Endodermal cell (in vitro differentiated cells): ENCODE measurements at regions not wholly inside any gene's neighbourhood (a gene's known extent, or its start where the extent isn't known, plus 50 kb on each side); places are given as distances from the start of the nearest gene placed in this dataset.

Source experiments
- DNase-seq: peaks from one replicate; pipeline ENCODE4 v3.0.0-alpha.2; 2017
- H3K27ac ChIP-seq: 2 replicates; pipeline ENCODE4 v1.5.1; 2013; ENCODE audit warnings: mild to moderate bottlenecking, low read depth, low read length, moderate library complexity
- H3K27me3 ChIP-seq: 2 replicates; pipeline ENCODE4 v1.6.1; 2013; ENCODE audit warnings: mild to moderate bottlenecking, low read length, moderate library complexity; ENCODE audit not compliant: insufficient read depth, control insufficient read depth, poor library complexity, severe bottlenecking
- H3K36me3 ChIP-seq: 2 replicates; pipeline ENCODE4 v1.7.0; 2013; ENCODE audit warnings: mild to moderate bottlenecking, low read length, moderate library complexity; ENCODE audit not compliant: control insufficient read depth, insufficient read depth
- H3K4me1 ChIP-seq: one replicate; pipeline ENCODE4 v1.7.0; 2013; ENCODE audit warnings: low read length; ENCODE audit not compliant: control insufficient read depth, insufficient read depth
- H3K4me3 ChIP-seq: 2 replicates; pipeline ENCODE4 v1.5.1; 2013; ENCODE audit warnings: mild to moderate bottlenecking, low read length, moderate library complexity
- H3K9ac ChIP-seq: 2 replicates; pipeline ENCODE4 v1.6.1; 2013; ENCODE audit warnings: mild to moderate bottlenecking, low read length, moderate library complexity; ENCODE audit not compliant: poor library complexity, severe bottlenecking; ENCODE audit errors: extremely low read depth
- H3K9me3 ChIP-seq: 2 replicates; pipeline ENCODE4 v1.6.1; 2013; ENCODE audit warnings: mild to moderate bottlenecking, low read length, moderate library complexity; ENCODE audit not compliant: control insufficient read depth
- H3K27ac Mint-ChIP-seq: 2 replicates; pipeline ENCODE4 v1.8.0; 2020; ENCODE audit warnings: mixed read lengths
- H3K27me3 Mint-ChIP-seq: 2 replicates; pipeline ENCODE4 v1.8.0; 2021; ENCODE audit warnings: mild to moderate bottlenecking, mixed read lengths; ENCODE audit not compliant: insufficient read depth
- H3K36me3 Mint-ChIP-seq: 2 replicates; pipeline ENCODE4 v1.8.0; 2020; ENCODE audit warnings: low read depth, mixed read lengths
- H3K4me1 Mint-ChIP-seq: 2 replicates; pipeline ENCODE4 v1.8.0; 2020; ENCODE audit warnings: mixed read lengths
- H3K4me3 Mint-ChIP-seq: 2 replicates; pipeline ENCODE4 v1.8.0; 2020; ENCODE audit warnings: mild to moderate bottlenecking, moderate library complexity, mixed read lengths
- H3K9me3 Mint-ChIP-seq: 2 replicates; pipeline ENCODE4 v1.8.0; 2020; ENCODE audit warnings: mild to moderate bottlenecking, mixed read lengths
- WGBS, 2 experiments: methylation state at CpG; one replicate each; pipeline versions ENCODE4 v1.1.5 to v1.1.7; 2013; ENCODE audit warnings: missing lambda C conversion rate in 2 of 2, mixed read lengths in 1 of 2; ENCODE audit not compliant: insufficient coverage in 1 of 2, insufficient read length in 1 of 2; 5-methylcytosine and 5-hydroxymethylcytosine counted together
- TF ChIP-seq, protein P1 (sequence below): fragments of 200-600 bp; sonication (generic); conservative IDR thresholded peaks from 2 replicates; pipeline ENCODE4 v1.5.0; 2021; ENCODE audit warnings: antibody characterized with exemption, mild to moderate bottlenecking

GRCh38 chr11:134888821-134889220, 476.8 kb upstream of the B3GAT1 start:
- Histone ChIP-seq H3K36me3 (no peaks in the 10 kb centered on the region), H3K4me1 (no peaks in the 10 kb centered on the region), H3K27ac (no peak overlapping the region), H3K4me3 (no peak overlapping the region), H3K9ac (no peak overlapping the region), H3K9me3 (no peaks in the 10 kb centered on the region), H3K27me3 (peaks cover 5% of the 10 kb centered on the region)
- WGBS, 2 experiments = 91 to 92% methylated on average over 9 to 10 of the region's 10 CpGs
- Mint-ChIP-seq H3K36me3 (no peaks in the 10 kb centered on the region), H3K9me3 (peaks cover 17% of the 10 kb centered on the region), H3K4me1 (no peaks in the 10 kb centered on the region), H3K4me3 (no peak overlapping the region), H3K27me3 (peaks cover 16% of the 10 kb centered on the region), H3K27ac (no peak overlapping the region)
- TF ChIP-seq, protein P1, sequence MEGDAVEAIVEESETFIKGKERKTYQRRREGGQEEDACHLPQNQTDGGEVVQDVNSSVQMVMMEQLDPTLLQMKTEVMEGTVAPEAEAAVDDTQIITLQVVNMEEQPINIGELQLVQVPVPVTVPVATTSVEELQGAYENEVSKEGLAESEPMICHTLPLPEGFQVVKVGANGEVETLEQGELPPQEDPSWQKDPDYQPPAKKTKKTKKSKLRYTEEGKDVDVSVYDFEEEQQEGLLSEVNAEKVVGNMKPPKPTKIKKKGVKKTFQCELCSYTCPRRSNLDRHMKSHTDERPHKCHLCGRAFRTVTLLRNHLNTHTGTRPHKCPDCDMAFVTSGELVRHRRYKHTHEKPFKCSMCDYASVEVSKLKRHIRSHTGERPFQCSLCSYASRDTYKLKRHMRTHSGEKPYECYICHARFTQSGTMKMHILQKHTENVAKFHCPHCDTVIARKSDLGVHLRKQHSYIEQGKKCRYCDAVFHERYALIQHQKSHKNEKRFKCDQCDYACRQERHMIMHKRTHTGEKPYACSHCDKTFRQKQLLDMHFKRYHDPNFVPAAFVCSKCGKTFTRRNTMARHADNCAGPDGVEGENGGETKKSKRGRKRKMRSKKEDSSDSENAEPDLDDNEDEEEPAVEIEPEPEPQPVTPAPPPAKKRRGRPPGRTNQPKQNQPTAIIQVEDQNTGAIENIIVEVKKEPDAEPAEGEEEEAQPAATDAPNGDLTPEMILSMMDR = no peak
- DNase-seq = no peak

GRCh38 chr11:134887896-134888295, 475.9 kb upstream of the B3GAT1 start:
- H3K27me3 Mint-ChIP-seq = peaks cover 16% of the 10 kb centered on the region
- no peaks in the 10 kb centered on the region for H3K4me1 Mint-ChIP-seq
- WGBS, 2 experiments = 83 to 90% methylated on average over 1 to 4 of the region's 4 CpGs

DNA sequence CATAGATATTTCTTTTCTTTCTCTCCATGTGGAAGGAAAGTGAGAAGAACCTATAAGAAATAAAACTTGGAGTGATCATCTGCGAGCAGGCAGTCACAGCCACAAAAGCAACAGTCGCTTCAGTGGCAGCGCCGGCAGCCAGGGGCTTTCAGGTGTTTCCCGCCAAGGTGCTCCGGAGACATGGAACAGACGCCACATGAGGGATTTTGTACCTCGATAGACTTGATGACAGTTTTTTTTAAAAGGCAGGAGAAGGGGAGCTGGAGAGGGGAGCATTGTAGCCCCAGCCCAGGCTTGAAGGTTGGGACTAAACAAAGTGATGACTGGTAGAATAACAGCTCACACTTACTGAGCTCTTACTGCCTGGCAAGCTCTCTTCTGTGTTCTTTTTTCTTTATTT, 471.4 kb upstream of the B3GAT1 start:
- no peak for DNase-seq
- Histone ChIP-seq H3K4me1 (no peaks in the 10 kb centered on the region), H3K27me3 (peaks cover 5% of the 10 kb centered on the region), H3K4me3 (no peak overlapping the region), H3K9ac (no peak overlapping the region), H3K27ac (no peak overlapping the region), H3K36me3 (no peaks in the 10 kb centered on the region), H3K9me3 (no peaks in the 10 kb centered on the region)
- TF ChIP-seq, protein P1 = no peak
- Mint-ChIP-seq H3K4me3 (no peak overlapping the region), H3K9me3 (no peaks in the 10 kb centered on the region), H3K27ac (no peak overlapping the region), H3K4me1 (no peaks in the 10 kb centered on the region), H3K36me3 (no peaks in the 10 kb centered on the region), H3K27me3 (peaks cover 8% of the 10 kb centered on the region)
- 89% methylated on average over 7 to 8 of the region's 8 CpGs for WGBS, 2 experiments

More at GRCh38 chr11:134887896-134888295, 475.9 kb upstream of the B3GAT1 start:
- Histone ChIP-seq H3K4me3 (no peak overlapping the region), H3K4me1 (no peaks in the 10 kb centered on the region), H3K27me3 (peaks cover 5% of the 10 kb centered on the region), H3K9me3 (no peaks in the 10 kb centered on the region), H3K27ac (no peak overlapping the region), H3K36me3 (no peaks in the 10 kb centered on the region), H3K9ac (no peak overlapping the region)
- no peaks in the 10 kb centered on the region for H3K36me3 Mint-ChIP-seq
- H3K4me3 Mint-ChIP-seq = no peak overlapping the region
- peaks cover 16% of the 10 kb centered on the region for H3K9me3 Mint-ChIP-seq
- no peak for DNase-seq
- H3K27ac Mint-ChIP-seq = no peak overlapping the region
- TF ChIP-seq, protein P1 = no peak
